HG02852 (cell line): ENCODE measurements at regions not wholly inside any gene's neighbourhood (a gene's known extent, or its start where the extent isn't known, plus 50 kb on each side); places are given as distances from the start of the nearest gene placed in this dataset.

Experiments
- ATAC-seq: cut with Tn5 transposase; IDR thresholded peaks from one replicate; pipeline ENCODE4 v1.9.1; 2021; ENCODE audit warnings: mild to moderate bottlenecking, moderate library complexity; ENCODE audit not compliant: unreplicated experiment

- peak; percentile 48 for ATAC-seq
Observed at GRCh38 chr10:131762789-131763696, 137.8 kb upstream of the PPP2R2D start.

- ATAC-seq = no peak
Observed at GRCh38 chr10:131764929-131765328, 135.9 kb upstream of the PPP2R2D start.

- ATAC-seq = no peak
Observed at GRCh38 chr10:131766096-131766495, 134.7 kb upstream of the PPP2R2D start.

- no peak for ATAC-seq
Observed at GRCh38 chr10:131767716-131768115, 133.1 kb upstream of the PPP2R2D start.

GRCh38 chr10:131769571-131770410, 131.0 kb upstream of the PPP2R2D start:
- no peak for ATAC-seq

GRCh38 chr10:131770946-131771633, 129.7 kb upstream of the PPP2R2D start:
- no peak for ATAC-seq

GRCh38 chr10:131771634-131772358, 129.0 kb upstream of the PPP2R2D start:
- ATAC-seq = no peak

- ATAC-seq = no peak
Observed at GRCh38 chr10:131772441-131772840, 128.4 kb upstream of the PPP2R2D start.

GRCh38 chr10:131773370-131774343, 127.2 kb upstream of the PPP2R2D start:
- ATAC-seq = no peak

GRCh38 chr10:131774681-131775085, 126.1 kb upstream of the PPP2R2D start:
- no peak for ATAC-seq

GRCh38 chr10:131775433-131775832, 125.4 kb upstream of the PPP2R2D start:
- no peak for ATAC-seq

GRCh38 chr10:131775833-131776232, 125.0 kb upstream of the PPP2R2D start:
- no peak for ATAC-seq

GRCh38 chr10:131776496-131776895, 124.3 kb upstream of the PPP2R2D start:
- ATAC-seq = no peak

GRCh38 chr10:131777162-131777561, 123.6 kb upstream of the PPP2R2D start:
- ATAC-seq = no peak

- ATAC-seq = no peak
Observed at GRCh38 chr10:131777921-131778320, 122.9 kb upstream of the PPP2R2D start.

GRCh38 chr10:131778385-131778784, 122.4 kb upstream of the PPP2R2D start:
- ATAC-seq = no peak

GRCh38 chr10:131778842-131779241, 122.0 kb upstream of the PPP2R2D start:
- ATAC-seq = no peak

- ATAC-seq = no peak
Observed at GRCh38 chr10:131779661-131780394, 121.0 kb upstream of the PPP2R2D start.

- ATAC-seq = no peak
Observed at GRCh38 chr10:131781076-131781475, 119.7 kb upstream of the PPP2R2D start.
